HEK293T (cell line): ENCODE measurements at regions not wholly inside any gene's neighbourhood (a gene's known extent, or its start where the extent isn't known, plus 50 kb on each side); places are given as distances from the start of the nearest gene placed in this dataset.

Experiments
- CTCF ChIA-PET: fragments of 350-600 bp; formaldehyde crosslinking; extraction: SDS; loops from one replicate; lab custom pipeline; 2021; ENCODE audit warnings: antibody characterized with exemption, inconsistent platforms; lab: Yijun Ruan, JAX
- POLR2A ChIA-PET: fragments of 350-600 bp; formaldehyde crosslinking; extraction: SDS; loops from one replicate; lab custom pipeline; 2020; ENCODE audit warnings: antibody characterized with exemption, inconsistent platforms; lab: Yijun Ruan, JAX
- DNase-seq: peaks from one replicate; pipeline ENCODE4 v3.0.0; 2012; ENCODE audit warnings: mixed read lengths; ENCODE audit errors: extremely low spot score
- ARNT ChIP-seq: fragments of 450-650 bp; IDR thresholded peaks from 2 replicates; pipeline ENCODE4 v1.6.1; 2017; ENCODE audit warnings: mild to moderate bottlenecking
- BHLHE40 ChIP-seq: fragments of 450-650 bp; IDR thresholded peaks from 2 replicates; pipeline ENCODE4 v1.6.1; 2016; ENCODE audit warnings: mild to moderate bottlenecking, moderate library complexity, borderline replicate concordance
- CTBP1 ChIP-seq: fragments of 450-650 bp; IDR thresholded peaks from 2 replicates; pipeline ENCODE4 v1.6.1; 2016; ENCODE audit warnings: borderline replicate concordance
- ELF4 ChIP-seq: fragments of 450-650 bp; IDR thresholded peaks from 2 replicates; pipeline ENCODE4 v1.6.1; 2017; ENCODE audit warnings: antibody characterized with exemption
- FOXA1 ChIP-seq: fragments of 450-650 bp; IDR thresholded peaks from 2 replicates; pipeline ENCODE4 v1.6.1; 2016; ENCODE audit warnings: mild to moderate bottlenecking
- FOXK2 ChIP-seq: fragments of 450-650 bp; IDR thresholded peaks from 2 replicates; pipeline ENCODE4 v1.6.1; 2016; ENCODE audit warnings: mild to moderate bottlenecking
- FOXM1 ChIP-seq: fragments of 450-650 bp; IDR thresholded peaks from 2 replicates; pipeline ENCODE4 v1.6.1; 2017; ENCODE audit warnings: mild to moderate bottlenecking, borderline replicate concordance
- HDGF ChIP-seq: fragments of 450-650 bp; IDR thresholded peaks from 2 replicates; pipeline ENCODE4 v1.6.1; 2017; ENCODE audit warnings: antibody characterized with exemption, borderline replicate concordance
- L3MBTL2 ChIP-seq: fragments of 450-650 bp; conservative IDR thresholded peaks from 2 replicates; pipeline ENCODE4 v1.6.1; 2016; ENCODE audit warnings: mild to moderate bottlenecking
- LEF1 ChIP-seq: fragments of 450-650 bp; IDR thresholded peaks from 2 replicates; pipeline ENCODE4 v1.6.1; 2017; ENCODE audit warnings: mild to moderate bottlenecking, borderline replicate concordance
- NFRKB ChIP-seq: fragments of 450-650 bp; IDR thresholded peaks from 2 replicates; pipeline ENCODE4 v1.6.1; 2016; ENCODE audit warnings: mild to moderate bottlenecking, moderate library complexity
- PKNOX1 ChIP-seq: fragments of 450-650 bp; IDR thresholded peaks from 2 replicates; pipeline ENCODE4 v1.6.1; 2016
- SP1 ChIP-seq: fragments of 450-650 bp; IDR thresholded peaks from 2 replicates; pipeline ENCODE4 v1.6.1; 2017
- SUZ12 ChIP-seq: fragments of 450-650 bp; IDR thresholded peaks from 2 replicates; pipeline ENCODE4 v1.6.1; 2016; ENCODE audit warnings: mild to moderate bottlenecking
- TARDBP ChIP-seq: fragments of 450-650 bp; IDR thresholded peaks from 2 replicates; pipeline ENCODE4 v1.6.1; 2016
- ZNF384 ChIP-seq: fragments of 450-650 bp; IDR thresholded peaks from 2 replicates; pipeline ENCODE4 v1.6.1; 2016

DNA sequence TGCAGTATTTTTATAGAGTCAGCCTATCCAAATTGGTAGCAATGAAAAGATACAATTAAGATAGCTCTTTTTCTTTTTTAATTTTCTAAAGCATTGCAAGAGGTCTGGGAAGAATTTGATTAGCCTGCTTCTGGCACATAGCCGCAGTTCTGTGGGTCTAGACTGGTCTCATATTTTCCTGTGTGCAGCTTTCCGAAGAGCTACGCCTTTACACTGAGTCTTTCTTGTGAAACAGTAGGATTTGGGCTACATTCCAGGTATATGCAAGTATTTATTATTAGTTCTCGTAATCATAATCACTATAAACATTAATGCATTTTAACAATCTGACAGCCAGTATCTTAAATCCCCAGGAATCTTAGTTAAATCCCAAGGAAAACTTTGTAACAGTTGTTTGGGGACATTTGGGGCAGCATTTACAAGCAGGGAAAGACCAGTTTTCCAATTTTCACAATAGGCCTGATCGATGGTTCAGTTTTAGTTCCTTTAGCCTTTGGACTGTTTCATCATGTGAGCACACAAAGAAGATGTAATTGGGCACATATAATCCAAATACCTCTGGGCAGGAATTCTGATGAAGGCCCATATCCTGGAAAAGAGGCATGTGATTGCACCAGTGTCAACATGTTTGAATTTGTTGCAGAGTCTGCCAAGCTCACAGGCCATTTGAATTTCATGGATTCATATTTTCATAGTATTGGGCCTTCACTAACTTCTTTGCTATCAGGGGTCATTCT lies 287.3 kb downstream of the INHBA start:
- no peak for TF ChIP-seq HDGF

DNA sequence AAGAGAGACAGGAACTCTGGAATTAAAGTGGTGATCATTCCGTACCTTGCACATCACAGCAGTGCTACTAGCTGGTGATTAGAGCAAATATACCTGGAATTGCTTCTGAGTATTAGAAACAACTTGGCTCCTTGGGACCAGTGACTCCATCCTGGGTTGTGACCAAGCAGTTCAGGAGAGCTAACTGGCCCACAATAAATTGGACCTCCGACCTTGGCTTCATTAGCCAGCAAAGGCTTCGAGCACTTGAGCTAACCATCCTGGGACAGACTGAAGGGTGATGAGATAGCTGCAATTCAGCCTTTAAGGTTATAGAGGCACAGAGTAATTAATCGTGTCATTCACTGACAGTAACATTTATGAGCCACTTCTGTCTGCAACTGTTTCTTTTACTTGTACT lies 287.8 kb downstream of the INHBA start:
- TF ChIP-seq L3MBTL2 (no peak), TARDBP (no peak), ZNF384 (no peak), ARNT (no peak), NFRKB (no peak)
- POLR2A ChIA-PET, result no interaction called here

More for the DNA sequence above, 287.3 kb downstream of the INHBA start:
- ChIA-PET CTCF (no interaction called here), POLR2A (no interaction called here)
- no peak for DNase-seq

DNA sequence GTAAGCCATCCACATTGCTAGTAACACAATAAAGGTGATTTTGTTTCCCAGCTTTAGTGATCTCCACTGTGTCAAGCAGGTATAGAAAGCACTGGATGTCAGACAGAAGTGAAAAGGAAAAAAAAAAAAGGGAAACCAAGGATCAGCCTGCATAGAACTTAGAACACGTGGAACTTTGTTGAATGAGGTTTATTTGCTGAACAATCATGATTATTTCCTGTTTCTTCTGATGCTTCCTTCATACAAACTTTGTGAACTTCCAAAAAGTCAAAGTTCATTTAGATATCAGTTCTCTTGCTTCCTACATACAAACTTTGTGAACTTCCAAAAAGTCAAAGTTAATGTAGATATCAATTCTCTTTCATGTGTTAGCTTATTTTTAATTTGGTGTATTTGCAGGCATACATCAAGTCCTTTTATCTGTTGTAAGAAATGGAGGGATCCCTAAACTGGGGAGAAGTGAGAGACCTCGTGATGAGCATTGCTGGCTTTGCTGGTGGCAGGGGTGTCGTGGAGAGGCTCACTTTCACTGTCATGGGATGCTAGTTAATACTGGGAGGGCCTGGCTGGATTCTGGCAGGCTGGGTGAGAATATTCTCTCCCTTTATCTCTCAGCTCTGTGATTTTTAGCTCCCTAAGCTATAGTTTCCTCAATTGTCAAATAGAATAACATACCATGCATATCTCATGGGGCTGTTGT lies 298.4 kb downstream of the INHBA start:
- POLR2A ChIA-PET, result no interaction called here
- CTCF ChIA-PET, result no interaction called here
- no peak for DNase-seq
- no peak for TF ChIP-seq ARNT
- TF ChIP-seq ZNF384, result no peak
- TF ChIP-seq ELF4, result no peak
- TF ChIP-seq CTBP1, result no peak
- no peak for TF ChIP-seq LEF1
- TF ChIP-seq FOXK2, result no peak
- no peak for TF ChIP-seq TARDBP
- no peak for TF ChIP-seq FOXA1
- TF ChIP-seq NFRKB, result no peak
- TF ChIP-seq SP1, result no peak
- no peak for TF ChIP-seq PKNOX1
- no peak for TF ChIP-seq SUZ12
- TF ChIP-seq FOXM1, result no peak
- no peak for TF ChIP-seq HDGF
- no peak for TF ChIP-seq BHLHE40
- TF ChIP-seq L3MBTL2, result no peak

More for the DNA sequence above, 287.8 kb downstream of the INHBA start:
- CTCF ChIA-PET, result no interaction called here
- DNase-seq, result no peak

GRCh38 chr7:41403291-41403690 lies 299.6 kb downstream of the INHBA start:
- TF ChIP-seq CTBP1 (no peak), BHLHE40 (no peak), LEF1 (no peak), FOXA1 (no peak), PKNOX1 (no peak), FOXM1 (no peak), TARDBP (no peak), HDGF (no peak), ZNF384 (no peak), ARNT (no peak)
- ChIA-PET POLR2A (no interaction called here), CTCF (no interaction called here)
- DNase-seq, result no peak

- ChIA-PET CTCF (no interaction called here), POLR2A (no interaction called here)
- no peak for DNase-seq
- no peak for TF ChIP-seq CTBP1
- TF ChIP-seq SP1, result no peak
- no peak for TF ChIP-seq TARDBP
- no peak for TF ChIP-seq FOXM1
- TF ChIP-seq ELF4, result no peak
- no peak for TF ChIP-seq HDGF
- no peak for TF ChIP-seq LEF1
- TF ChIP-seq ARNT, result no peak
- no peak for TF ChIP-seq FOXA1
- no peak for TF ChIP-seq ZNF384
- no peak for TF ChIP-seq SUZ12
- no peak for TF ChIP-seq NFRKB
- TF ChIP-seq PKNOX1, result no peak
- TF ChIP-seq BHLHE40, result no peak
- no peak for TF ChIP-seq L3MBTL2
- no peak for TF ChIP-seq FOXK2
Observed at GRCh38 chr7:41401833-41402232, 301.1 kb downstream of the INHBA start.

DNA sequence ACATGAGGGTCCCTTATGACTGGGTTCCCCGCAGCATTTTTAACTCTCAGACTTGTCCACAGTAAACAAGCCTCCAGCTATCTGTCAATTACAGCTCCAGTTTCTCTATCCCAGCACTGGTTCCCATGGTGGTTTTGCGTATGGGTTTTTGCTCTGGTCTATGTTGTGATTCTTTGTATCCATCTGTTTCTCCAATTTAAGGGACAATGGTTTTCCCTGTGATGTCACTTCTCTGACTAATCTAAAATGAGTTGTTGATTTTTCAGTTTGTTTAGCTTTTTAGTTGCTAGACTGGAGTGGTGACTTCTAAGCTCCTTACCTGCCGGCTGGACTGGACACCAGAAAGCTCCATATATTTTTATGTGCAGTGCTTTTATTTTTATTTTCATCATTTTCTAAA lies 303.7 kb downstream of the INHBA start:
- TF ChIP-seq L3MBTL2, result no peak
- CTCF ChIA-PET, result interaction anchor here (0.7 kb wide), 1 partner anchor 50 kb away, joined by 4 read pairs; no protein-coding TSS in a partner anchor
- POLR2A ChIA-PET, result interaction anchor here (1.2 kb wide), 1 partner anchor 9 kb away, joined by 3 read pairs; no protein-coding TSS in a partner anchor
- no peak for DNase-seq
